ENCODE measurements at regions not wholly inside any gene's neighbourhood (a gene's known extent, or its start where the extent isn't known, plus 50 kb on each side); places are given as distances from the start of the nearest gene placed in this dataset.

DNA sequence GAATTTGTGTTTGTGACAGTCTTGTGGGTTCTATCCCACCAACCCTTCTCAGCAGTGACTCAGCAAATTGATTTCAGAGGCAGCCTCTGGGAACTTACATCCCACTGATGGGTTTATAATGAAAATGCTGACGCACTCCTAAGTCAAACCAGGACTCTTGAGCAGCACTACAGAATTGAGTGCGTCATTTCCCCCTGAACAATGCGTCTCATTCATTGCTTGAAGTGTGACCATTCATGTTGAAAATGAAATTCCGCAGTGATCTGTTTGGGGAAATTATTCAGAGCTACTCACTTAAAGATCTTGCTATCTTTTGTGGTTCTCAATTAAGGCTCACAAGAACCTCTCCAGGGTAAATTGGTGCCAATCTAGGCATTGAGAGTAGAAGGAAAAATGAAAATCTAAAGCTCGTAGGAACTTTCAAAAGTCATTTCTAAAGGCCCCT, 417.7 kb upstream of the SLC14A2 start:
- TF ChIP-seq, protein P1, sequence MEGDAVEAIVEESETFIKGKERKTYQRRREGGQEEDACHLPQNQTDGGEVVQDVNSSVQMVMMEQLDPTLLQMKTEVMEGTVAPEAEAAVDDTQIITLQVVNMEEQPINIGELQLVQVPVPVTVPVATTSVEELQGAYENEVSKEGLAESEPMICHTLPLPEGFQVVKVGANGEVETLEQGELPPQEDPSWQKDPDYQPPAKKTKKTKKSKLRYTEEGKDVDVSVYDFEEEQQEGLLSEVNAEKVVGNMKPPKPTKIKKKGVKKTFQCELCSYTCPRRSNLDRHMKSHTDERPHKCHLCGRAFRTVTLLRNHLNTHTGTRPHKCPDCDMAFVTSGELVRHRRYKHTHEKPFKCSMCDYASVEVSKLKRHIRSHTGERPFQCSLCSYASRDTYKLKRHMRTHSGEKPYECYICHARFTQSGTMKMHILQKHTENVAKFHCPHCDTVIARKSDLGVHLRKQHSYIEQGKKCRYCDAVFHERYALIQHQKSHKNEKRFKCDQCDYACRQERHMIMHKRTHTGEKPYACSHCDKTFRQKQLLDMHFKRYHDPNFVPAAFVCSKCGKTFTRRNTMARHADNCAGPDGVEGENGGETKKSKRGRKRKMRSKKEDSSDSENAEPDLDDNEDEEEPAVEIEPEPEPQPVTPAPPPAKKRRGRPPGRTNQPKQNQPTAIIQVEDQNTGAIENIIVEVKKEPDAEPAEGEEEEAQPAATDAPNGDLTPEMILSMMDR (IDR thresholded peaks at IDR 0.05), result no peak
- no peak for TF ChIP-seq EZH2 (IDR thresholded peaks at IDR 0.05)
